Calu3 (cell line): ENCODE measurements at regions not wholly inside any gene's neighbourhood (a gene's known extent, or its start where the extent isn't known, plus 50 kb on each side); places are given as distances from the start of the nearest gene placed in this dataset.

Experiments
- BruUV-seq: library from RNA; stranded (reverse); fragments of 400-500 nt; replicated peaks from 2 replicates; lab custom pipeline; 2021; lab: Mats Ljungman, UMichigan
- CTCF ChIA-PET: fragments of 300-600 bp; sonication (Branson Sonifier 250); formaldehyde crosslinking; loops from one replicate; lab custom pipeline; 2022; ENCODE audit warnings: antibody characterized with exemption; lab: Charles Lee
- DNase-seq: peaks from one replicate; pipeline ENCODE4 v3.0.0; 2022
- H3K27ac Mint-ChIP-seq: one replicate; pipeline ENCODE4 v1.8.0; 2022; ENCODE audit warnings: mixed read lengths; ENCODE audit not compliant: unreplicated experiment
- H3K27me3 Mint-ChIP-seq: one replicate; pipeline ENCODE4 v1.8.0; 2022; ENCODE audit warnings: mixed read lengths; ENCODE audit not compliant: unreplicated experiment
- H3K36me3 Mint-ChIP-seq: one replicate; pipeline ENCODE4 v1.8.0; 2022; ENCODE audit warnings: mild to moderate bottlenecking, moderate library complexity, mixed read lengths; ENCODE audit not compliant: insufficient read depth, unreplicated experiment
- H3K4me1 Mint-ChIP-seq: one replicate; pipeline ENCODE4 v1.8.0; 2022; ENCODE audit warnings: mild to moderate bottlenecking, low read depth, mixed read lengths; ENCODE audit not compliant: unreplicated experiment
- H3K4me3 Mint-ChIP-seq: one replicate; pipeline ENCODE4 v1.8.0; 2022; ENCODE audit warnings: mild to moderate bottlenecking, low read depth, moderate library complexity, mixed read lengths; ENCODE audit not compliant: unreplicated experiment
- H3K9me3 Mint-ChIP-seq: one replicate; pipeline ENCODE4 v1.8.0; 2022; ENCODE audit warnings: low read depth, mixed read lengths; ENCODE audit not compliant: unreplicated experiment
- intact Hi-C: fragments of 100-400 bp; cut with micrococcal nuclease; formaldehyde crosslinking; loops from one replicate; pipeline ENCODE4 v1.10.0; 2022; ENCODE audit not compliant: unreplicated experiment
- TF ChIP-seq, protein P1 (sequence below): fragments of 200-600 bp; IDR thresholded peaks from one replicate; pipeline ENCODE4 v1.8.0; 2022; ENCODE audit warnings: antibody characterized with exemption; ENCODE audit not compliant: unreplicated experiment

DNA sequence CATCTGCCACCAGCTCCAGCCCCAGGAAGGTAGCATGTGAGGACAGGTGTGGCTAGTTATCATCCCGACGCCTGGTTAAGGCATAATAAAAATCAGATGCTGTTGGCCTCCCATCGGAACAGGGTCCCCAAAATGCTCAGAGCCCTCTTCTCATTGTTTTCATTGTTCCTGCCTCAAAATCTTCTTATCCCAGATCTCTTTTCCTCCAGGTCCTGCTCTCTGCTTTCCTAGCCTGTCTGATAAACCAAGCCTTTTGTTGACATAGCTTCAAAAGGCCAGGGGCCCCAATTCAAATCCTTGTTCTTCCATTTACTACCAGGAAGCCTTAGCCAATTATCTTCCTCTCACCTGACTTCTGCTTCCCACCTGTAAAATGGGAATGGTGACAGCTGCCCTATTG, 130.1 kb upstream of the ADRA1B start:
- intact Hi-C loops, result no loop called here
- BruUV-seq, result no TSS peak
- H3K27me3 Mint-ChIP-seq, result no peaks in the 10 kb centered on the region
- peaks cover 17% of the 10 kb centered on the region for H3K4me1 Mint-ChIP-seq
- CTCF ChIA-PET, result no interaction called here
- H3K36me3 Mint-ChIP-seq, result no peaks in the 10 kb centered on the region
- TF ChIP-seq, protein P1, sequence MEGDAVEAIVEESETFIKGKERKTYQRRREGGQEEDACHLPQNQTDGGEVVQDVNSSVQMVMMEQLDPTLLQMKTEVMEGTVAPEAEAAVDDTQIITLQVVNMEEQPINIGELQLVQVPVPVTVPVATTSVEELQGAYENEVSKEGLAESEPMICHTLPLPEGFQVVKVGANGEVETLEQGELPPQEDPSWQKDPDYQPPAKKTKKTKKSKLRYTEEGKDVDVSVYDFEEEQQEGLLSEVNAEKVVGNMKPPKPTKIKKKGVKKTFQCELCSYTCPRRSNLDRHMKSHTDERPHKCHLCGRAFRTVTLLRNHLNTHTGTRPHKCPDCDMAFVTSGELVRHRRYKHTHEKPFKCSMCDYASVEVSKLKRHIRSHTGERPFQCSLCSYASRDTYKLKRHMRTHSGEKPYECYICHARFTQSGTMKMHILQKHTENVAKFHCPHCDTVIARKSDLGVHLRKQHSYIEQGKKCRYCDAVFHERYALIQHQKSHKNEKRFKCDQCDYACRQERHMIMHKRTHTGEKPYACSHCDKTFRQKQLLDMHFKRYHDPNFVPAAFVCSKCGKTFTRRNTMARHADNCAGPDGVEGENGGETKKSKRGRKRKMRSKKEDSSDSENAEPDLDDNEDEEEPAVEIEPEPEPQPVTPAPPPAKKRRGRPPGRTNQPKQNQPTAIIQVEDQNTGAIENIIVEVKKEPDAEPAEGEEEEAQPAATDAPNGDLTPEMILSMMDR, result no peak
- no peak overlapping the region for H3K27ac Mint-ChIP-seq
- no peaks in the 10 kb centered on the region for H3K9me3 Mint-ChIP-seq
- no peak overlapping the region for H3K4me3 Mint-ChIP-seq
- DNase-seq, result no peak

DNA sequence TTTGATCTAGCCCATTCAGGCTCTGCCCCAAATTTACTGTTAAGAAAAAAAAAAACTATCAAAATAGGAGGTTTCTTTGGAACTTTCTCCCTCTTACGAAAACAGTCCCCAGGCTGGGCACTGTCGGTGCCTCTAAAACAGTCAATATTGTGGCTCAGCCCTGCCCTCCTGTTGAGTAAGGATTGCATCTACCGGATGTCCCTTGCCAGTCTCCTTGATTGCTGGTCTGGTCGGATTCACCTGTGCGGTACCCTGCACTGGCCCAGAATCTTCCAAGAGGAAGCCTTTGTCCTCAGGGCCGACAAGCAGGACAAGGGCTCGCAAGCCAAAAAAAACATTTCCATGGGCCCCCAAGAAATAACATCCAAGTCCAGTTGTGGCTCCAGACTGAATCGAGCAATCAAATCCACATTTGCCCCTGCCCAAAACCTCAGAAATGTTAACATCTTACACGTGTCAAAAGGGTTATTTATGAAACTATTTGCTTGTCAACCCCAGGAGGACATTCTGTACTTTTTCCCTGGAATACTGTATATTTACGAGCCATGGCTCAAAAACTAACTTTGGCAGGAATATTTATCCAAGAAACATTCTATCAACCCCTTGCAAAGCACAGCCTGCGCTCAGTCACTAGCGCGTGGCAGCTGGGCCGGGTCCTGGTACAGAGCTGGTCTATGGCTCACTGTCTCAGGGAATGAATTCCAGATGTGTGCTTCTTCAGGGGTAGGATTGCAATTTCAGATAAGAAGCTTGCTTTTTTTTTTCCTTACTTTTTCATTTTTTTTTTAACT, 129.2 kb upstream of the ADRA1B start:
- DNase-seq, result no peak
- intact Hi-C loops, result no loop called here
- CTCF ChIA-PET, result no interaction called here
- Mint-ChIP-seq H3K4me1 (peaks cover 17% of the 10 kb centered on the region), H3K36me3 (no peaks in the 10 kb centered on the region), H3K27me3 (no peaks in the 10 kb centered on the region), H3K4me3 (no peak overlapping the region), H3K27ac (no peak overlapping the region), H3K9me3 (no peaks in the 10 kb centered on the region)
- no TSS peak for BruUV-seq
- TF ChIP-seq, protein P1, result no peak

DNA sequence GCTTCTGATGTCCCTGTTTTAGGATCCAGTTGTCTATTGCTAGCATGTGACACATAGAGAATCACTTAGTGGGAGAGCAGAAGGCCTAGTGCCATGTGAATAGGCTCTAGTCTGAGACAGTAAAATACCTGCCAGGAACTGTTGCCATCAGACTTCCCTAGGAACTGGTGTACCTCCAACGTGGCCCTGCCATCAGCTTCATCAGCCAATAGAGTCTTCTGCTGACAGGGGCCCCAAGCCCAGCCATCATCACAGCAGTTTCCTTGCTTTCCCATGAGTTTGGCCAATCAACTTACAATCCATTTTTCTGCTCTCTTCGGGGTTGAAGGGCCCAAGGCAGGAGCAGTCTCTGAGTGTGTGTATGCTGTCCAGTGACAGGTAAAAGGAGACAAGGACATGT, 128.4 kb upstream of the ADRA1B start:
- Mint-ChIP-seq H3K4me1 (peaks cover 17% of the 10 kb centered on the region), H3K36me3 (no peaks in the 10 kb centered on the region), H3K27ac (no peak overlapping the region), H3K27me3 (no peaks in the 10 kb centered on the region), H3K4me3 (no peak overlapping the region), H3K9me3 (no peaks in the 10 kb centered on the region)
- no TSS peak for BruUV-seq
- DNase-seq, result no peak
- intact Hi-C loops, result no loop called here
- TF ChIP-seq, protein P1, result no peak
- CTCF ChIA-PET, result no interaction called here

DNA sequence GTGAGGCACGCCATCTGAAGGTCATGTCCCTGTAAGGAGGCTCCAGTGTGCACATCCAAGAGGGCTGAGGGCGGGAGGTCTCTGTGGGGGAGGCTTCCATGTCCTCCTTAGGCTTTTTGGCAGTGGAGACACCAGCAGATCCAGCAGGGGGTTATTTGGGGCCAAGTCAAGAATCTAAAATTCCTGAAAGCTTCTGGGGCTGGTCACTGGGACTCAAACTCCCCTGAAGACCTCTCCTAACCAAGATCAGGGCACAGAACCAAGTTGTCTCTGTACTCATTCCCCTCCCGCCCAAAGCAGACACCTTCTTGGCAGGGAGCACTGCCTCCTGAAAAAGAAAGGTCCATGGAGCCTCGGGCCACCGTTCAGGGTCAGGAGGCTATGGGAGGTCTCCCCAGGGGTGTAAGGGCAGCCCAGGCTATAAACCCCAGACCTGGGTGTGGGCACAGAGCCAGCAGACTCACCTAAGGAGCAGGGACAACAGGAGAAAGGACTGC, 127.4 kb upstream of the ADRA1B start:
- no TSS peak for BruUV-seq
- DNase-seq, result no peak
- no peak overlapping the region for H3K27ac Mint-ChIP-seq
- H3K27me3 Mint-ChIP-seq, result no peaks in the 10 kb centered on the region
- H3K4me1 Mint-ChIP-seq, result peaks cover 17% of the 10 kb centered on the region
- intact Hi-C loops, result no loop called here
- CTCF ChIA-PET, result no interaction called here
- H3K9me3 Mint-ChIP-seq, result no peaks in the 10 kb centered on the region
- no peaks in the 10 kb centered on the region for H3K36me3 Mint-ChIP-seq
- TF ChIP-seq, protein P1, result no peak
- no peak overlapping the region for H3K4me3 Mint-ChIP-seq
